Smooth muscle cell (in vitro differentiated cells): ENCODE measurements at regions not wholly inside any gene's neighbourhood (a gene's known extent, or its start where the extent isn't known, plus 50 kb on each side); places are given as distances from the start of the nearest gene placed in this dataset.
"Not testable (repeated sequence)": the region's sequence is repeated elsewhere in the genome, so short reads cannot be mapped to it uniquely, and the experiment has no call there.

Experiments used
- DNase-seq: peaks from one replicate; lab custom pipeline; 2025; ENCODE audit not compliant: unreplicated experiment; lab: John Stamatoyannopoulos, UW
- H2AFZ ChIP-seq: fragments of 200-600 bp; sonication (generic); 2 replicates; pipeline ENCODE4 v1.6.0; 2016; ENCODE audit warnings: antibody characterized with exemption, low read depth, mild to moderate bottlenecking
- H3F3A ChIP-seq: fragments of 200-600 bp; sonication (generic); 2 replicates; pipeline ENCODE4 v1.6.0; 2017; ENCODE audit warnings: antibody characterized with exemption, low read depth
- H3K27ac ChIP-seq: fragments of 200-600 bp; sonication (generic); 2 replicates; pipeline ENCODE4 v1.5.1; 2016; ENCODE audit warnings: low read depth, mild to moderate bottlenecking
- H3K27me3 ChIP-seq: fragments of 200-600 bp; sonication (generic); 2 replicates; pipeline ENCODE4 v1.6.1; 2016; ENCODE audit warnings: low read depth, mild to moderate bottlenecking
- H3K36me3 ChIP-seq: fragments of 200-600 bp; sonication (generic); 2 replicates; pipeline ENCODE4 v1.5.1; 2016; ENCODE audit warnings: low read depth
- H3K4me1 ChIP-seq: fragments of 200-600 bp; sonication (generic); 2 replicates; pipeline ENCODE4 v1.5.1; 2016; ENCODE audit warnings: low read depth
- H3K4me2 ChIP-seq: fragments of 200-600 bp; sonication (generic); 2 replicates; pipeline ENCODE4 v1.6.0; 2016; ENCODE audit warnings: mild to moderate bottlenecking
- H3K4me3 ChIP-seq: fragments of 200-600 bp; sonication (generic); 2 replicates; pipeline ENCODE4 v1.5.1; 2016; ENCODE audit warnings: mild to moderate bottlenecking
- H3K79me2 ChIP-seq: fragments of 200-600 bp; sonication (generic); 2 replicates; pipeline ENCODE4 v1.6.0; 2016; ENCODE audit warnings: low read depth, mild to moderate bottlenecking
- H3K9ac ChIP-seq: fragments of 200-600 bp; sonication (generic); 2 replicates; pipeline ENCODE4 v1.6.0; 2016; ENCODE audit warnings: low read depth
- H3K9me3 ChIP-seq: fragments of 200-600 bp; sonication (generic); replicated peaks from 2 replicates; pipeline ENCODE4 v1.5.1; 2016; ENCODE audit warnings: low read depth
- H4K20me1 ChIP-seq: fragments of 200-600 bp; sonication (generic); 2 replicates; pipeline ENCODE4 v1.6.0; 2016; ENCODE audit warnings: low read depth
- WGBS: methylation state at CpG from one replicate; pipeline ENCODE4 v1.1.7; 2016; ENCODE audit warnings: low lambda C conversion rate; 5-methylcytosine and 5-hydroxymethylcytosine counted together
- TF ChIP-seq, protein P1 (sequence below): fragments of 200-600 bp; sonication (generic); IDR thresholded peaks from 2 replicates; pipeline ENCODE4 v1.5.1; 2017; ENCODE audit warnings: borderline replicate concordance, mild to moderate bottlenecking, antibody characterized with exemption; ENCODE audit not compliant: insufficient read depth, poor library complexity, severe bottlenecking

GRCh38 chr6:16822529-16822928, 61.3 kb upstream of the ATXN1 start:
- DNase-seq = no peak
- WGBS = 88% methylated on average over 2 of the region's 2 CpGs

GRCh38 chr6:16821834-16822264, 60.6 kb upstream of the ATXN1 start:
- no peak overlapping the region for H3K4me2 ChIP-seq
- H3F3A ChIP-seq = no peaks in the 10 kb centered on the region
- no peaks in the 10 kb centered on the region for H3K79me2 ChIP-seq
- TF ChIP-seq, protein P1, sequence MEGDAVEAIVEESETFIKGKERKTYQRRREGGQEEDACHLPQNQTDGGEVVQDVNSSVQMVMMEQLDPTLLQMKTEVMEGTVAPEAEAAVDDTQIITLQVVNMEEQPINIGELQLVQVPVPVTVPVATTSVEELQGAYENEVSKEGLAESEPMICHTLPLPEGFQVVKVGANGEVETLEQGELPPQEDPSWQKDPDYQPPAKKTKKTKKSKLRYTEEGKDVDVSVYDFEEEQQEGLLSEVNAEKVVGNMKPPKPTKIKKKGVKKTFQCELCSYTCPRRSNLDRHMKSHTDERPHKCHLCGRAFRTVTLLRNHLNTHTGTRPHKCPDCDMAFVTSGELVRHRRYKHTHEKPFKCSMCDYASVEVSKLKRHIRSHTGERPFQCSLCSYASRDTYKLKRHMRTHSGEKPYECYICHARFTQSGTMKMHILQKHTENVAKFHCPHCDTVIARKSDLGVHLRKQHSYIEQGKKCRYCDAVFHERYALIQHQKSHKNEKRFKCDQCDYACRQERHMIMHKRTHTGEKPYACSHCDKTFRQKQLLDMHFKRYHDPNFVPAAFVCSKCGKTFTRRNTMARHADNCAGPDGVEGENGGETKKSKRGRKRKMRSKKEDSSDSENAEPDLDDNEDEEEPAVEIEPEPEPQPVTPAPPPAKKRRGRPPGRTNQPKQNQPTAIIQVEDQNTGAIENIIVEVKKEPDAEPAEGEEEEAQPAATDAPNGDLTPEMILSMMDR = no peak
- H3K4me1 ChIP-seq = no peaks in the 10 kb centered on the region
- no peaks in the 10 kb centered on the region for H4K20me1 ChIP-seq
- H2AFZ ChIP-seq = no peak overlapping the region
- DNase-seq = no peak
- no peak overlapping the region for H3K4me3 ChIP-seq
- H3K9ac ChIP-seq = no peak overlapping the region
- H3K9me3 ChIP-seq = no peaks in the 10 kb centered on the region
- no peak overlapping the region for H3K27ac ChIP-seq
- H3K36me3 ChIP-seq = no peaks in the 10 kb centered on the region
- WGBS = 96% methylated on average over 5 of the region's 5 CpGs
- no peaks in the 10 kb centered on the region for H3K27me3 ChIP-seq

More at GRCh38 chr6:16822529-16822928, 61.3 kb upstream of the ATXN1 start:
- Histone ChIP-seq H3K4me1 (no peaks in the 10 kb centered on the region), H3K4me2 (no peak overlapping the region), H3K36me3 (no peaks in the 10 kb centered on the region), H3K9ac (no peak overlapping the region), H2AFZ (no peak overlapping the region), H4K20me1 (no peaks in the 10 kb centered on the region), H3K27ac (no peak overlapping the region), H3K79me2 (no peaks in the 10 kb centered on the region), H3K9me3 (no peaks in the 10 kb centered on the region), H3K4me3 (no peak overlapping the region), H3K27me3 (no peaks in the 10 kb centered on the region), H3F3A (no peaks in the 10 kb centered on the region)
- TF ChIP-seq, protein P1 = no peak

DNA sequence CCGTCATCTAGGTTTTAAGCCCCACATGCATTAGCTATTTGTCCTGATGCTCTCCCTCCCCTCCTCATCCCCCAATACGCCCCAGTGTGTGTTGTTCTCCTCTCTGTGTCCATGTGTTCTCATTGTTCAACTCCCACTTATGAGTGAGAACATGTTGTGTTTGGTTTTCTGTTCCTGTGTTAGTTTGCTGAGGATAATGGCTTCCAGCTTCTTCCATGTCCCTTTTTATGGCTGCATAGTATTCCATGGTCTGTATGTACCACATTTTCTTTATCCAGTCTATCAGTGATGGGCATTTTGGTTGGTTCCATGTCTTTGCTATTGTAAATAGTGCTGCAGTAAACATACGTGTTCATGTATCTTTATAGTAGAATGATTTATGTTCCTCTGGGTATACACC, 59.0 kb upstream of the ATXN1 start:
- H3K4me2 ChIP-seq, H4K20me1 ChIP-seq, H3K27ac ChIP-seq, H3K4me1 ChIP-seq, H3K9ac ChIP-seq, H2AFZ ChIP-seq, DNase-seq, H3K79me2 ChIP-seq, H3K9me3 ChIP-seq, H3K27me3 ChIP-seq, H3F3A ChIP-seq, H3K4me3 ChIP-seq, H3K36me3 ChIP-seq: not testable (repeated sequence)
- 92% methylated on average over 3 of the region's 3 CpGs for whole genome bisulfite sequencing

- H3K4me3 ChIP-seq = no peak overlapping the region
- H3K27ac ChIP-seq = no peak overlapping the region
- TF ChIP-seq, protein P1 = peak; percentile 6
- WGBS = 87% methylated on average over 3 of the region's 3 CpGs
- H4K20me1 ChIP-seq = no peaks in the 10 kb centered on the region
- H3F3A ChIP-seq = no peaks in the 10 kb centered on the region
- no peaks in the 10 kb centered on the region for H3K4me1 ChIP-seq
- H3K9ac ChIP-seq = no peak overlapping the region
- no peaks in the 10 kb centered on the region for H3K9me3 ChIP-seq
- no peaks in the 10 kb centered on the region for H3K36me3 ChIP-seq
- no peak overlapping the region for H3K4me2 ChIP-seq
- DNase-seq = no peak
- H3K79me2 ChIP-seq = no peaks in the 10 kb centered on the region
- no peaks in the 10 kb centered on the region for H3K27me3 ChIP-seq
- no peak overlapping the region for H2AFZ ChIP-seq
Measured at GRCh38 chr6:16819752-16820151, 58.5 kb upstream of the ATXN1 start.
